ACC112 (cell line): ENCODE measurements at regions not wholly inside any gene's neighbourhood (a gene's known extent, or its start where the extent isn't known, plus 50 kb on each side); places are given as distances from the start of the nearest gene placed in this dataset.

ENCODE experiments used
- H2AFZ ChIP-seq: fragments of 200-600 bp; sonication (generic); one replicate; pipeline ENCODE4 v1.6.0; 2017; ENCODE audit warnings: antibody characterized with exemption, low read length; ENCODE audit not compliant: unreplicated experiment
- H3K27ac ChIP-seq: fragments of 200-600 bp; sonication (generic); 2 replicates; pipeline ENCODE4 v1.5.1; 2014; ENCODE audit warnings: low read depth, mild to moderate bottlenecking, antibody characterized with exemption, low read length, moderate library complexity
- H3K27me3 ChIP-seq: fragments of 200-600 bp; sonication (generic); 2 replicates; pipeline ENCODE4 v1.6.1; 2014; ENCODE audit warnings: mild to moderate bottlenecking, antibody characterized with exemption, low read length, moderate library complexity, mixed read lengths; ENCODE audit not compliant: insufficient read depth
- H3K36me3 ChIP-seq: fragments of 200-600 bp; sonication (generic); 2 replicates; pipeline ENCODE4 v1.6.1; 2016; ENCODE audit warnings: mild to moderate bottlenecking, antibody characterized with exemption, low read length, moderate library complexity, mixed read lengths; ENCODE audit not compliant: insufficient read depth
- H3K4me1 ChIP-seq: fragments of 200-600 bp; sonication (generic); one replicate; pipeline ENCODE4 v1.6.1; 2016; ENCODE audit warnings: low read length, mixed read lengths; ENCODE audit not compliant: insufficient read depth, unreplicated experiment, control insufficient read depth
- H3K4me3 ChIP-seq: fragments of 200-600 bp; sonication (generic); 2 replicates; pipeline ENCODE4 v1.5.1; 2014; ENCODE audit warnings: mild to moderate bottlenecking, low read depth, low read length
- H3K79me2 ChIP-seq: fragments of 200-600 bp; sonication (generic); one replicate; pipeline ENCODE4 v1.6.0; 2016; ENCODE audit warnings: low read length; ENCODE audit not compliant: control insufficient read depth, unreplicated experiment, insufficient read depth

- H3K27me3 ChIP-seq, result no peaks in the 10 kb centered on the region
- peaks cover 29% of the 10 kb centered on the region for H3K4me1 ChIP-seq
- H3K36me3 ChIP-seq, result no peaks in the 10 kb centered on the region
- no peak overlapping the region for H3K4me3 ChIP-seq
- no peaks in the 10 kb centered on the region for H3K79me2 ChIP-seq
- H2AFZ ChIP-seq, result no peak overlapping the region
- peak overlapping the region; percentile 44 for H3K27ac ChIP-seq
Measured at GRCh38 chr4:14023036-14023435, 395.5 kb upstream of the BOD1L1 start.

- no peak overlapping the region for H2AFZ ChIP-seq
- H3K27ac ChIP-seq, result no peak overlapping the region
- H3K4me3 ChIP-seq, result no peak overlapping the region
- H3K79me2 ChIP-seq, result no peaks in the 10 kb centered on the region
- no peaks in the 10 kb centered on the region for H3K27me3 ChIP-seq
- H3K36me3 ChIP-seq, result no peaks in the 10 kb centered on the region
- peaks cover 29% of the 10 kb centered on the region for H3K4me1 ChIP-seq
Measured at GRCh38 chr4:14023896-14024295, 396.4 kb upstream of the BOD1L1 start.

DNA sequence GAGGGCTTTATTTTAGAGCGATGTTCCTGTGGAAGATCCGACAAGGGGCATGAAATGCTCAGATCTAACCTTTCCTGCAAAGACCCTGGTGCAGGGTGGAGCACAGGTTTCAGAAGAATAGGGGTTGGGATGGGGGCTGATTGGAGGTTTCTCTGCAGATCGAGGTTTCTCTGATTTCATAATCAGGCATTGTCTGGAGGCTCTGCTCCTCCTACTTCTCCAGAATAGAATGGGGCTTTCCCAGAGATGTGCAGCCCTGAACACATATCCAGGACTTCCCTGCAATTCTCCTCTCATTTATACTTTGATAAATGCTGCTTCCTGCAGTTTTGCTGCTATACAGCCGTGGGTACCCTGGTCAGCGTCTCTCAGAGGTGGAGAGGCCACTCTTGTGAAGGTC lies 397.6 kb upstream of the BOD1L1 start:
- no peak overlapping the region for H3K4me3 ChIP-seq
- H3K27me3 ChIP-seq, result no peaks in the 10 kb centered on the region
- no peaks in the 10 kb centered on the region for H3K36me3 ChIP-seq
- H3K79me2 ChIP-seq, result no peaks in the 10 kb centered on the region
- H3K4me1 ChIP-seq, result peaks cover 29% of the 10 kb centered on the region
- no peak overlapping the region for H2AFZ ChIP-seq
- no peak overlapping the region for H3K27ac ChIP-seq

- Histone ChIP-seq H3K36me3 (no peaks in the 10 kb centered on the region), H3K27me3 (no peaks in the 10 kb centered on the region), H3K4me3 (no peak overlapping the region), H3K27ac (no peak overlapping the region), H2AFZ (no peak overlapping the region), H3K79me2 (no peaks in the 10 kb centered on the region), H3K4me1 (peaks cover 29% of the 10 kb centered on the region)
Measured at GRCh38 chr4:14025891-14026290, 398.4 kb upstream of the BOD1L1 start.

DNA sequence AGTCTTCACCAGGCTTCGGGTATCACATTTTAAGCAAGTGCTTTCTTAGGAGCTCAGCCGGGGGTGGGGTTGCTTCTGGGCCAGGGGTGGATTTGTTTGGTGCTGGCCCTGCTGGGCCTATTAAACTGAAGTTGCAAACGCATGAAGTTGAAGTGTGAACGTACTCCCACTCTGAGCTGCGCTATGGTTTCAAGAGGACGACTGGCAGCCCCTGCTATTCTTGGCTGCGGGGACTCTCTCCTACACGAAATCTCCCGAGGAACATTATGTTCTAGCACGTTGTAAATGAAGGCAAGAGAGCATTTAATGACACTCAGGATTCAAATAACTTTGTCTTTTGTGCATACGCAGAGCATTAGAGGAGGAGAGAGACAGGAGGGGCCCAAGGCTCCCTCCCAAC lies 401.3 kb upstream of the BOD1L1 start:
- no peak overlapping the region for H2AFZ ChIP-seq
- H3K27me3 ChIP-seq, result no peaks in the 10 kb centered on the region
- no peak overlapping the region for H3K4me3 ChIP-seq
- no peak overlapping the region for H3K27ac ChIP-seq
- H3K36me3 ChIP-seq, result no peaks in the 10 kb centered on the region
- peaks cover 13% of the 10 kb centered on the region for H3K4me1 ChIP-seq
- no peaks in the 10 kb centered on the region for H3K79me2 ChIP-seq

GRCh38 chr4:14035076-14035475 lies 407.6 kb upstream of the BOD1L1 start:
- no peak overlapping the region for H3K27ac ChIP-seq
- no peaks in the 10 kb centered on the region for H3K4me1 ChIP-seq
- no peaks in the 10 kb centered on the region for H3K79me2 ChIP-seq
- H3K27me3 ChIP-seq, result no peaks in the 10 kb centered on the region
- H3K4me3 ChIP-seq, result no peak overlapping the region
- H2AFZ ChIP-seq, result no peak overlapping the region
- H3K36me3 ChIP-seq, result no peaks in the 10 kb centered on the region

DNA sequence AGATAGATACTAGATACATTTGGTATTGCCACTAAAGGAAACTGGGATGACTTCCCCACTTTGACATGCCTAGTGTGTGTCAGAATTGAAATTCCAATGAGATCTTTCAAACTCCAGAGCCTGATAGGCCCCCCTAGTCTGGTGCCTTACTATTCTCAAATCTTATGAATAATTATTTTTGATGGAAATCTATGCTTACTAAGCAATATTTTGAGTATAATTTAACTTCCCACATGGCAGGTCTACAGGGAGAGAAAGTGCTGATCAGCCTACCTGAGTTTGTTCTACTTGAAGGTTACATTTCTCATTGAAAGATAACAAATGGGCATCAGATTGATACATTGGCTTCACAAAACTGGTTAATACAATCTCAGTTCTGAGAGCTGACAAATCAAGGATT lies 415.7 kb upstream of the BOD1L1 start:
- H3K27ac ChIP-seq, result no peak overlapping the region
- H3K27me3 ChIP-seq, result no peaks in the 10 kb centered on the region
- H3K4me3 ChIP-seq, result no peak overlapping the region
- no peak overlapping the region for H2AFZ ChIP-seq
- no peaks in the 10 kb centered on the region for H3K79me2 ChIP-seq
- no peaks in the 10 kb centered on the region for H3K4me1 ChIP-seq
- no peaks in the 10 kb centered on the region for H3K36me3 ChIP-seq

DNA sequence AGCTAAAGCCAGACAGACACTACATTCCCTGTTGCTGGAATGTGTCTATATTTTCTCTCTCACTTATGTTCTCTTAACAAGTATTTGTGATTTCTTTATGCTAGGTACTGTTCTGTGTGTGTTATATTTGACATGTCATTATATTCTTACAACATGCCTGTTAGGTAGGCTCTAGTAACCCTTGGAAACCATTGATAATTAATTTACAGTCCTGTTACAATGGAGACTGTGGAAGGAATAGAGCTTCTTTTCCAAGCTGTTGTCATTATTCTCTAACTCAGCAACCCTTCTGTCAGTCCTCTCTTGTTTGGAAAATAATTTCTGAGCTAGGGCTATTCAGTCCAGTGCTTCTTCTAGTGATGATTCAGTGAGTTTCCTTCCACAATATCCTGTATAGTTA lies 419.1 kb upstream of the BOD1L1 start:
- Histone ChIP-seq H3K4me1 (no peaks in the 10 kb centered on the region), H2AFZ (no peak overlapping the region), H3K36me3 (no peaks in the 10 kb centered on the region), H3K27ac (no peak overlapping the region), H3K4me3 (no peak overlapping the region), H3K27me3 (no peaks in the 10 kb centered on the region), H3K79me2 (no peaks in the 10 kb centered on the region)

- Histone ChIP-seq H3K4me1 (no peaks in the 10 kb centered on the region), H3K27me3 (no peaks in the 10 kb centered on the region), H3K79me2 (no peaks in the 10 kb centered on the region), H3K36me3 (no peaks in the 10 kb centered on the region), H3K4me3 (no peak overlapping the region), H2AFZ (no peak overlapping the region), H3K27ac (no peak overlapping the region)
Measured at GRCh38 chr4:14047840-14048239, 420.3 kb upstream of the BOD1L1 start.

GRCh38 chr4:14049946-14050345 lies 422.4 kb upstream of the BOD1L1 start:
- H3K27ac ChIP-seq, result no peak overlapping the region
- H3K4me1 ChIP-seq, result no peaks in the 10 kb centered on the region
- no peaks in the 10 kb centered on the region for H3K36me3 ChIP-seq
- no peak overlapping the region for H3K4me3 ChIP-seq
- H3K79me2 ChIP-seq, result no peaks in the 10 kb centered on the region
- no peak overlapping the region for H2AFZ ChIP-seq
- H3K27me3 ChIP-seq, result no peaks in the 10 kb centered on the region

DNA sequence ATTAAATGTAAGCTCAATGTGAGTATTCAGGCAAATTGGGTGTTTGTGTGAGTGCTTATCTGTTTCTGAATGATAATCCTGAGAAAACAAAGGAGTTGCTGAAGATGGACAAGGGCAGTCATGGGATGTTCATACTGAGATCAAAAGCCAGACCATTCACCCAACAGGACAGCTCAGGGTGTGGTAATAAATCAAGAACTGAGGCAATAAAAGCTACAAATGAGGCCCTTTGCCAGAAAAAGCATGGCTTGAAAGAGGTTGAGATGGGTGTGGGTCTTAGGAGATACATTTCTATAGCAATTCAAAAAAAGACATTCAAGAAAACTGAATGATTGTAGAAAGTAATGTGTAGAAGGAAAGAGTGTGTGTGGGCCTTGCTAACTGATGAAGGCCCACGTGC lies 425.8 kb upstream of the BOD1L1 start:
- Histone ChIP-seq H3K79me2 (no peaks in the 10 kb centered on the region), H2AFZ (no peak overlapping the region), H3K27ac (no peak overlapping the region), H3K4me3 (no peak overlapping the region), H3K36me3 (no peaks in the 10 kb centered on the region), H3K4me1 (no peaks in the 10 kb centered on the region), H3K27me3 (no peaks in the 10 kb centered on the region)

- no peak overlapping the region for H3K4me3 ChIP-seq
- no peaks in the 10 kb centered on the region for H3K36me3 ChIP-seq
- H3K4me1 ChIP-seq, result no peaks in the 10 kb centered on the region
- no peak overlapping the region for H2AFZ ChIP-seq
- no peaks in the 10 kb centered on the region for H3K79me2 ChIP-seq
- H3K27ac ChIP-seq, result no peak overlapping the region
- no peaks in the 10 kb centered on the region for H3K27me3 ChIP-seq
Measured at GRCh38 chr4:14054391-14054790, 426.9 kb upstream of the BOD1L1 start.
